ENCODE measurements at regions not wholly inside any gene's neighbourhood (a gene's known extent, or its start where the extent isn't known, plus 50 kb on each side); places are given as distances from the start of the nearest gene placed in this dataset.

DNA sequence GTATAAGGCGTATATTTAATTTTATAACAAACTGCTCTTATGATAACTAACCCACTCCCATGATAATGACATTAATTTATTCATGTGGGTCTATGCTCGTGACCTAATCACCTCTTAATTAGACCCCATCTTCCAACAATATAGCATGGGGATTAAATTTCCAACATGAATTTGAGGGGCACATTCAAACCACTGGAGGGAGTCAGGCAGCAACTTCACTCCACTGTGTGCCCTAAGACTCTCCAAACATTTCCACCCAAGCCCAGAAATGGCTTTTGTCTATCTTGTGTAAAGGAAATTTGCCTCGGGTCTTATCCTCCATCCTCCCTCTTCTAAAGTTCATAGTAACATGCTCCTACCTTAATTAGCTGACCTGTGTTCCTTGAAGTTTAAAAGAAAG lies 616.1 kb upstream of the CPEB2 start:
- Mint-ChIP-seq H3K27me3 (ENCODE audit: low read depth) (no peaks in the 10 kb centered on the region), H3K4me1 (0 out of 4 replicates have a peak, but pooled peaks cover 0 to 3% of the 10 kb centered on the region in 2 experiments), H3K9me3 (peaks cover 0 to 2% of the 10 kb centered on the region in 2 experiments; a peak in 3 of 5 replicates), H3K36me3 (ENCODE audit: insufficient read depth in 1 of 3, low read depth in 3 of 3) (no peaks in the 10 kb centered on the region; a peak in 1 of 7 replicates), H3K27ac (no peak overlapping the region), H3K4me3 (no peak overlapping the region)
- no peak for DNase-seq
- Histone ChIP-seq H2BK12ac (ENCODE audit: insufficient read length, low read depth, low read length) (no peak overlapping the region), H2BK120ac (ENCODE audit: low read depth, low read length, poor library complexity, severe bottlenecking) (no peak overlapping the region), H2AK5ac (ENCODE audit: insufficient read length, low read length) (no peak overlapping the region), H3K4me1 (ENCODE audit: insufficient read depth, low read length) (no peaks in the 10 kb centered on the region), H3K23ac (ENCODE audit: insufficient read length, low read depth, low read length) (no peak overlapping the region), H2BK20ac (ENCODE audit: low read depth, low read length, poor library complexity, severe bottlenecking) (no peak overlapping the region), H3K27me3 (ENCODE audit: insufficient read depth, low read length) (no peaks in the 10 kb centered on the region), H3K9ac (ENCODE audit: extremely low read depth, insufficient read length, low read length) (no peak overlapping the region), H3K79me1 (ENCODE audit: insufficient read depth, low read depth, low read length, poor library complexity, severe bottlenecking) (no peaks in the 10 kb centered on the region), H3K14ac (ENCODE audit: insufficient read depth, low read length) (no peak overlapping the region), H3K4me2 (ENCODE audit: insufficient read depth, insufficient read length, low read length) (no peak overlapping the region), H3K23me2 (ENCODE audit: insufficient read length, low read depth, low read length, poor library complexity, severe bottlenecking) (no peaks in the 10 kb centered on the region), H3K79me2 (ENCODE audit: insufficient read depth, low read length) (no peaks in the 10 kb centered on the region), H3K4ac (ENCODE audit: low read depth, low read length) (no peak overlapping the region), H4K20me1 (ENCODE audit: control insufficient read depth, insufficient read depth, insufficient read length) (no peaks in the 10 kb centered on the region), H2AFZ (ENCODE audit: low read length) (no peak overlapping the region), H4K8ac (replicated peaks; ENCODE audit: insufficient read length, low read depth, low read length) (no peak overlapping the region), H2BK15ac (ENCODE audit: low read depth, low read length) (no peak overlapping the region), H3K9me3 (ENCODE audit: control insufficient read depth, low read depth, low read length) (no peaks in the 10 kb centered on the region), H3T11ph (ENCODE audit: low read length) (no peak overlapping the region), H3K27ac (ENCODE audit: insufficient read length, low read depth, low read length) (no peak overlapping the region), H3K56ac (ENCODE audit: insufficient read length, low read depth, low read length) (no peak overlapping the region), H3K18ac (ENCODE audit: insufficient read length, low read depth, low read length) (no peak overlapping the region), H4K91ac (ENCODE audit: insufficient read length, low read depth, low read length) (no peak overlapping the region), H4K5ac (ENCODE audit: insufficient read length, low read depth, low read length) (no peak overlapping the region), H2BK5ac (ENCODE audit: insufficient read length, low read length) (no peak overlapping the region)
- WGBS (ENCODE audit: extremely low coverage, insufficient read length, low lambda C conversion rate) = no CpG with 5 or more reads among the region's 3 CpGs
- TF ChIP-seq, protein P1, sequence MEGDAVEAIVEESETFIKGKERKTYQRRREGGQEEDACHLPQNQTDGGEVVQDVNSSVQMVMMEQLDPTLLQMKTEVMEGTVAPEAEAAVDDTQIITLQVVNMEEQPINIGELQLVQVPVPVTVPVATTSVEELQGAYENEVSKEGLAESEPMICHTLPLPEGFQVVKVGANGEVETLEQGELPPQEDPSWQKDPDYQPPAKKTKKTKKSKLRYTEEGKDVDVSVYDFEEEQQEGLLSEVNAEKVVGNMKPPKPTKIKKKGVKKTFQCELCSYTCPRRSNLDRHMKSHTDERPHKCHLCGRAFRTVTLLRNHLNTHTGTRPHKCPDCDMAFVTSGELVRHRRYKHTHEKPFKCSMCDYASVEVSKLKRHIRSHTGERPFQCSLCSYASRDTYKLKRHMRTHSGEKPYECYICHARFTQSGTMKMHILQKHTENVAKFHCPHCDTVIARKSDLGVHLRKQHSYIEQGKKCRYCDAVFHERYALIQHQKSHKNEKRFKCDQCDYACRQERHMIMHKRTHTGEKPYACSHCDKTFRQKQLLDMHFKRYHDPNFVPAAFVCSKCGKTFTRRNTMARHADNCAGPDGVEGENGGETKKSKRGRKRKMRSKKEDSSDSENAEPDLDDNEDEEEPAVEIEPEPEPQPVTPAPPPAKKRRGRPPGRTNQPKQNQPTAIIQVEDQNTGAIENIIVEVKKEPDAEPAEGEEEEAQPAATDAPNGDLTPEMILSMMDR (conservative IDR thresholded peaks at IDR 0.05) = peak; percentile 35; the same call in 2 of the 3 replicates

All from H9 (cell line).